Stimulated activated naive CD4-positive, alpha-beta T cell (primary cell): ENCODE measurements at regions not wholly inside any gene's neighbourhood (a gene's known extent, or its start where the extent isn't known, plus 50 kb on each side); places are given as distances from the start of the nearest gene placed in this dataset.
"Not testable (repeated sequence)": the region's sequence is repeated elsewhere in the genome, so short reads cannot be mapped to it uniquely, and the experiment has no call there.

Source experiments
- DNase-seq, 6 experiments: peaks; one replicate each; lab custom pipeline; 2025; lab: John Stamatoyannopoulos, UW

- DNase-seq: no peak
Observed at GRCh38 chr2:193154076-193154475, 959.3 kb upstream of the TMEFF2 start.

- DNase-seq: no peak
Observed at GRCh38 chr2:193153576-193153975, 958.8 kb upstream of the TMEFF2 start.

DNA sequence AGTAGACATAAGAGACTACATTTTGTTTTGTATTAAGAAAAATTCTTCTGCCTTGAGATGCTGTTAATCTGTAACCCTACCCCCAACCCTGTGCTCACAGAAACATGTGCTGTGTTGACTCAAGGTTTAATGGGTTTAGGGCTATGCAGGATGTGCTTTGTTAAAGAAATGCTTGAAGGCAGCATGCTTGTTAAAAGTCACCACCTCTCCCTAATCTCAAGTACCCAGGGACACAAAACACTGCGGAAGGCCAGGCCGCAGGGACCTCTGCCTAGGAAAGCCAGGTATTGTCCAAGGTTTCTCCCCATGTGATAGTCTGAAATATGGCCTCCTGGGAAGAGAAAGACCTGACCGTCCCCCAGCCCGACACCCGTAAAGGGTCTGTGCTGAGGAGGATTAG is 947.7 kb upstream of the TMEFF2 start:
- DNase-seq: not testable (repeated sequence)

GRCh38 chr2:193141998-193142397 is 947.3 kb upstream of the TMEFF2 start:
- DNase-seq: no peak

DNA sequence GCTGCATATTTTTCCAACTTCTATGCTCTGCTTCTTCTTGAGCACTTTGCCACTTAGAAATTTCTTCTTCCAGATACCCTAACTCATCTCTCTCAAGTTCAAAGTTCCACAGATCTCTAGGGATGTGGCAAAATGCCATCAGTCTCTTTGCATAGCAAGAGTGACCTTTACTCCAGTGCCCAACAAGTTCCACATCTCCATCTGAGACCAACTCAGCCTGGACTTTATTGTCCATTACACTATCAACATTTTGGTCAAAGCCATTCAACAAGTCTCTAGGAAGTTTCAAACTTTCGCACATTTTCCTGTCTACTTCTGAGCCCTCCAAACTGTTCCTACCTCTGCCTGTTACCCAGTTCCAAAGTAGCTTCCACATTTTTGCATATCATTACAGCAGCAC is 946.2 kb upstream of the TMEFF2 start:
- not testable (repeated sequence) for DNase-seq

- no peak for DNase-seq
Observed at GRCh38 chr2:193124815-193125214, 930.1 kb upstream of the TMEFF2 start.

DNA sequence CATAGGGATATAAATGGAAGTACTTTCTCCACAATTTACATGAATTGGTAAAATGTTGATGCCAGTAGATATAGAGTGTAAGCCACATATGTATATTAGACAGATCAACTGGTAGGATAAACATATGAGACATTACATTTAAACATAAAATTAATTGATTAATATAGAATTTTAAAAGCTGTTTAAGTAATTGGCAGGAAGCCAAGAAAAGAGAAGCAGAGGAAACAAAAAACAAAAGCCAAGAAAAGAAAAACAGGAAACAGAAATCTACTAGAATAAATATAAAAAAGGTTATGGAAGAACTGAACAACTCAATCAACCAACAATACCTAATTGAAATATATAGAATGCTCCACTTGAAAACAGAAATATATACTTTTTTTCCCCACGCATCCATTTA is 920.1 kb upstream of the TMEFF2 start:
- no peak for DNase-seq

GRCh38 chr2:193112986-193113385 is 918.3 kb upstream of the TMEFF2 start:
- no peak for DNase-seq

GRCh38 chr2:193103064-193103463 is 908.3 kb upstream of the TMEFF2 start:
- DNase-seq: no peak

DNA sequence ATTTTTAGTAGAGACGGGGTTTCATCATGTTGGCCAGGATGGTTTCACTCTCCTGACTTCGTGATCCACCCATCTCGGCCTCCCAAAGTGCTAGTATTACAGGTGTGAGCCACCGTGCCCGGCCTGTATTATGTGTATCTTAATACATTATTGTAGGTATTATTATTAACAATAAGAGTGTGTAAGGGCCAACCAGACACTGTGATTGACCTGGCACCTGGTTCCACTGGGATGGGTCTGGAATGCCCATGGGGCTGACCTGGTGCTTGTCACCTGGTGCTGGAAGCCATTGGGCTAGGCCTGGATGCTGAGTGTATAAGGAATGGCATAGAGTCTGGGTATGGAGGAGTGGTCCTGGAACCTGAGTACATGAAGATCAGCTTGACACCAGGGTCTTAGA is 906.9 kb upstream of the TMEFF2 start:
- no peak for DNase-seq

GRCh38 chr2:193088026-193088425 is 893.3 kb upstream of the TMEFF2 start:
- no peak for DNase-seq

DNA sequence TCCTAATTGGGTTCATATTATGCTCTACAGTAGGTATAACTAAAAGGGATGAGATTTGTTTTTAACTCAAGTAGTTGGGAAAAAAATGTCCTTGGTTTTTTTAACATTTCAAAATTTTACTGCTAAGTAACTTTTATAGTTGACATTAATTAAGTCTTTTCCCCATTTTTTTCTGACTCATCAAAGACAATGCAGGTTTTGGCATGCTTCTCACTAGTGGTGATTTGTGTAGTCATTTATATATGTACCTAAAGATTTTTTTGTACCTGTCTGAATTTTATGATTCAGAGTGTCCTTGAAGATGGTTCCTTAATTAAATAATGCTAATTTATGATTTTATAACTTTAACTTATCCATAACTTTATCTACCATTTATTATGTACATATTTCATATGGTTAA is 882.3 kb upstream of the TMEFF2 start:
- no peak for DNase-seq

DNA sequence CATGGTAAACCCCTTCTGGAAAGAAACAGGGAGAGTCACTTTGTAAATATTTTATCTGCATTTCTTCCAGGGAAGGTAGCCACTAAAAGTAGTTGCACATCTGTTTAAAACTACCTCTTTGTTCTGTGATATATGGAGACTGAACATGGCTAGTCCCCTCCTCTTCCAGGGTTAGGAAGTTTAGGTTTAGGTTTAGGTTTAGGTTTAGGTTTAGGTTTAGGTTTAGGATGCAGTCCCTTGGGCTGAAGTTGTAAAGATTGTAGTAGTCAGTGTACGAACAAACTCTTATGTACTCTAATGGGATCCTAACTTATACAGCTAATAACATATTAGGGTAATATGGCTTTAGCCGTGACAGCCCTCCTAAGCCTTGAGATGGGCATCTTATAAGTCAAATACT is 880.2 kb upstream of the TMEFF2 start:
- DNase-seq: no peak

DNA sequence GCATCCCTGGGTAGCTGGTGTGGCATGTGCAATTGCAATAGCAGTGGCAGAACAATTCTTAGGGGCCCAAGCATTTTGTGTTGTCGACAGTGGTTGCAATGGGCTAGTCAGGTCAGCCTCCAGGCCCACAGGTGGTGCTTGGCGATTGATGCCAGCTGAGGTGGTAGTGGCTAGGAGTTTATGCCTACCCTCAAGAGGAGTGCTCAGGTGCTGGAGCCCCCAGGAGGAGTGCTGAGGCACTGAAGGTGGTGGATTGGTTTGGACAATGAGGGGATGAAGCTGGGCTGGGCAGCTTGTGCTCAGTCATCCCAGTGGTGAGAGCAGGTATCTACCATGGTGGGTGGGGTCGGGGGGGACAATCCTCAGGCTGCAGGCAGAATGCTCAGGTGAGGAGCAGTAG is 877.9 kb upstream of the TMEFF2 start:
- DNase-seq: no peak

DNA sequence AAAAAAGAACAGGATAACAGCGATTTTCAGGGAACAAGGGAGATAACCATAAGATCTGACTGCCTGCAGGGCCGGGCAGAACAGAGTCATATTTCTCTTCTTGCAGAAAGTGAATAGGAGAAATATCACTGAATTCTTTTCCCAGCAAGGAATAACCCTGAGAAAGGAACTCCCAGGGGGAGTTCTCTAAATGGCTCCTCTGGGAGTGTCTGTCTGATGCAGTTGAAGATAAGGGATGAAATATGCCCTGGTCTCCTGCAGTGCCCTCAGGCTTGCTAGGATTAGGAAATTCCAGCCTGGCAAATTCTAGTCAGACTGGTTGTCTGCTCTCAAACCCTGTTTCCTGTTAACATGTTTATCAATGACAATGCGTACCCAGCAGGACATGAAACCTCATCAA is 830.8 kb upstream of the TMEFF2 start:
- DNase-seq: not testable (repeated sequence)

DNA sequence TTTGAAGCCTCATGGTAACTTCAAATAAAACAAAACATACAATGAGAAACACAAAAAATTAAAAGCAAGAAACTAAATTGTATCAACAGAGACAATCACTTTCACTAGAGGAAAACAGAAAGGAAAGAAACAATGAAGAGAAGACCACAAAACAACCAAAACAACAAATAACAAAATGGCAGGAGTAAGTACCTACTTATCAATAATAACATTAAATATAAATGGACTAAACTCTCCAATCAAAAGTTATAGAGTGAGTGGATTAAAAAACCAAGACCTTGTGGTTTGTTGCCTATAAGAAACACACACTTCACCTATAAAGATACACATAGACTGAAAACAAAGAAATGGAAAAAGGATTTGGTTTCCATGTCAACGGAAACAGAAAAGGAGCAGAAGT is 830.1 kb upstream of the TMEFF2 start:
- no peak for DNase-seq

- DNase-seq: no peak
Observed at GRCh38 chr2:193011870-193012269, 817.1 kb upstream of the TMEFF2 start.

DNA sequence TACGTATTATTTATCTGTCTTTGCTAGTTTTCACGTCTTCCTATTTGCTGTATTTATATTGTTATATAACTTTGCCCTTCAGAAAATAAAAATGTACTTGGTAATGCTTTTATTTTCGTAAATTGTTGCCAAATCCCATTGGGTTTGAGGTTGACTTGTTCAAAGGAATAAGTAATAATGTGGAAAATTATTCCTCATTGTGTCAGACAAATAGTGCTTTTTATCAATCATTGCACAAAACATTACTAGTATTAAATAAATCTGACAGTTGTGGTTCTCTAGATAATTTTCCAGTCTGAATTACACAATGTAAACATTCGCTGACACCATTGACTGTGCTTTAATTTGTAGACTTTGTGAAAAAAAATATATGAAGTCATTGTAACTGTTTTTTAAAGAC is 798.3 kb upstream of the TMEFF2 start:
- DNase-seq: no peak

DNA sequence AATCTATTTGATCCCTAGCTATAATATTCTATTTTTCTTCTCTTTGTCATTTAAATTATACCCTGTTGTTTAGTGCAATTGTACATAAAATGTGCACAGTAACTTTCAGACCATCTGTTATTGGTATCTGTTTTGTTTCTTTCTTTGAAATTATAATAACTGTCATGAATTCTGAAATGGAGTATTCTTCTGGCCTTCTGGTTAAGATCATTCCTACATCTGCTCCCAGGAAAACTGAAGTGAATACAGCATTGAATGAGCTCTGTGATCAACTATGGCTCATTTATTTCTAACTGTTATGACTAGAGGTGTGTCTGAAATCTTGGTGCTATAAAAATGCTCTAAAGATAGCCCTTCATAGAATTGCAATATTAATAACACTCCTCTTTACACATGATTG is 788.4 kb upstream of the TMEFF2 start:
- DNase-seq: no peak

GRCh38 chr2:192978395-192978794 is 783.7 kb upstream of the TMEFF2 start:
- no peak for DNase-seq

- no peak for DNase-seq
Observed at GRCh38 chr2:192971981-192972380, 777.2 kb upstream of the TMEFF2 start.

DNA sequence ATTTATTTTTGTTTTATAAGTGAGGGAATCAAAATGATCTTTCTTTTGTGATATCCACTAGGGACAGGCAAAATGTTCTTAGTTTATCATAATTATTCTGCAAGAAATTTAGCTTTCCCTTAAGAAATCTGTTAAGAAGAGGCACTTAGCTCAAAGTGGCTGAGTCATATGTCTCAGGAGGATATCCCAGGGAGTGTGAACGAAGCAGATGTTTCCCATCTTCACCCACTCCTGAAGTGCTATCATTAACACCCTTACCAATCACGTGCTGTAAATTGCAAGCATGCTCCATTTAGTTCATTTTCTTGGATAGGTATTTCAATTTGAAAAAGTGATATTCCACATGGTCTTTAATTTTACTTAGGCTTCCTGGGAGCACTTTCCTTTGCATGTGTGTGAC is 774.3 kb upstream of the TMEFF2 start:
- no peak for DNase-seq

- no peak for DNase-seq
Observed at GRCh38 chr2:192960945-192961344, 766.2 kb upstream of the TMEFF2 start.

GRCh38 chr2:192958615-192959014 is 763.9 kb upstream of the TMEFF2 start:
- DNase-seq: not testable (repeated sequence)

GRCh38 chr2:192957425-192957824 is 762.7 kb upstream of the TMEFF2 start:
- no peak for DNase-seq
